Pulmonary artery endothelial cell (primary cell): ENCODE measurements at regions not wholly inside any gene's neighbourhood (a gene's known extent, or its start where the extent isn't known, plus 50 kb on each side); places are given as distances from the start of the nearest gene placed in this dataset.

Experiments
- DNase-seq: peaks from one replicate; pipeline ENCODE4 v3.0.0-alpha.2; 2011; ENCODE audit warnings: low read depth, low spot score

GRCh38 chr5:27523629-27524028, 485.2 kb upstream of the CDH9 start:
- DNase-seq: no peak

GRCh38 chr5:27516437-27516836, 478.1 kb upstream of the CDH9 start:
- no peak for DNase-seq

- no peak for DNase-seq
These were observed 472.7 kb upstream of the CDH9 start for GRCh38 chr5:27511061-27511460.

GRCh38 chr5:27503813-27504212, 465.4 kb upstream of the CDH9 start:
- no peak for DNase-seq

GRCh38 chr5:27502236-27502635, 463.9 kb upstream of the CDH9 start:
- DNase-seq: no peak

GRCh38 chr5:27497491-27497890, 459.1 kb upstream of the CDH9 start:
- DNase-seq: no peak

- no peak for DNase-seq
These were observed 456.5 kb upstream of the CDH9 start for GRCh38 chr5:27494887-27495286.

GRCh38 chr5:27491746-27492439, 453.5 kb upstream of the CDH9 start:
- no peak for DNase-seq

GRCh38 chr5:27491047-27491446, 452.7 kb upstream of the CDH9 start:
- no peak for DNase-seq

- DNase-seq: no peak
These were observed 451.3 kb upstream of the CDH9 start for GRCh38 chr5:27489701-27490100.

GRCh38 chr5:27482663-27483062, 444.3 kb upstream of the CDH9 start:
- DNase-seq: no peak

- DNase-seq: no peak
These were observed 441.5 kb upstream of the CDH9 start for GRCh38 chr5:27479859-27480258.

- DNase-seq: no peak
These were observed 439.2 kb upstream of the CDH9 start for GRCh38 chr5:27477550-27477949.

GRCh38 chr5:27476356-27476988, 438.1 kb upstream of the CDH9 start:
- DNase-seq: no peak

- no peak for DNase-seq
These were observed 436.7 kb upstream of the CDH9 start for GRCh38 chr5:27475063-27475462.

GRCh38 chr5:27474395-27474794, 436.0 kb upstream of the CDH9 start:
- no peak for DNase-seq

GRCh38 chr5:27474047-27474309, 435.6 kb upstream of the CDH9 start:
- DNase-seq: no peak

GRCh38 chr5:27473307-27474046, 435.1 kb upstream of the CDH9 start:
- DNase-seq: no peak

- DNase-seq: no peak
These were observed 434.5 kb upstream of the CDH9 start for GRCh38 chr5:27472871-27473270.

GRCh38 chr5:27472000-27472763, 433.8 kb upstream of the CDH9 start:
- no peak for DNase-seq

GRCh38 chr5:27466959-27467358, 428.6 kb upstream of the CDH9 start:
- DNase-seq: no peak

GRCh38 chr5:27465140-27465539, 426.8 kb upstream of the CDH9 start:
- no peak for DNase-seq
